ENCODE measurements at regions not wholly inside any gene's neighbourhood (a gene's known extent, or its start where the extent isn't known, plus 50 kb on each side); places are given as distances from the start of the nearest gene placed in this dataset.

- Mint-ChIP-seq H3K9me3 (ENCODE audit: insufficient read depth) (no peaks in the 10 kb centered on the region), H3K4me3 (no peak overlapping the region), H3K27me3 (ENCODE audit: low read depth) (no peaks in the 10 kb centered on the region), H3K36me3 (ENCODE audit: low read depth) (no peaks in the 10 kb centered on the region), H3K27ac (no peak overlapping the region), H3K4me1 (ENCODE audit: low read depth) (no peaks in the 10 kb centered on the region)
- ChIA-PET POLR2A (no interaction called here), CTCF (no interaction called here)
- ATAC-seq, result no peak
- no peak for DNase-seq
Observed at GRCh38 chr6:12474167-12475140, 184.3 kb downstream of the EDN1 start.

GRCh38 chr6:12476484-12476883, 186.3 kb downstream of the EDN1 start:
- H3K36me3 Mint-ChIP-seq (ENCODE audit: low read depth), result no peaks in the 10 kb centered on the region
- ATAC-seq, result no peak
- no peak overlapping the region for H3K27ac Mint-ChIP-seq
- no peaks in the 10 kb centered on the region for H3K9me3 Mint-ChIP-seq (ENCODE audit: insufficient read depth)
- DNase-seq, result no peak
- H3K4me1 Mint-ChIP-seq (ENCODE audit: low read depth), result no peaks in the 10 kb centered on the region
- no peak overlapping the region for H3K4me3 Mint-ChIP-seq
- no peaks in the 10 kb centered on the region for H3K27me3 Mint-ChIP-seq (ENCODE audit: low read depth)
- ChIA-PET CTCF (no interaction called here), POLR2A (no interaction called here)

GRCh38 chr6:12477616-12478015, 187.5 kb downstream of the EDN1 start:
- POLR2A ChIA-PET, result no interaction called here
- no peak overlapping the region for H3K4me3 Mint-ChIP-seq
- no peaks in the 10 kb centered on the region for H3K4me1 Mint-ChIP-seq (ENCODE audit: low read depth)
- ATAC-seq (no peak), DNase-seq (no peak)
- H3K36me3 Mint-ChIP-seq (ENCODE audit: low read depth), result no peaks in the 10 kb centered on the region
- no peaks in the 10 kb centered on the region for H3K9me3 Mint-ChIP-seq (ENCODE audit: insufficient read depth)
- H3K27ac Mint-ChIP-seq, result no peak overlapping the region
- CTCF ChIA-PET, result no interaction called here
- no peaks in the 10 kb centered on the region for H3K27me3 Mint-ChIP-seq (ENCODE audit: low read depth)

DNA sequence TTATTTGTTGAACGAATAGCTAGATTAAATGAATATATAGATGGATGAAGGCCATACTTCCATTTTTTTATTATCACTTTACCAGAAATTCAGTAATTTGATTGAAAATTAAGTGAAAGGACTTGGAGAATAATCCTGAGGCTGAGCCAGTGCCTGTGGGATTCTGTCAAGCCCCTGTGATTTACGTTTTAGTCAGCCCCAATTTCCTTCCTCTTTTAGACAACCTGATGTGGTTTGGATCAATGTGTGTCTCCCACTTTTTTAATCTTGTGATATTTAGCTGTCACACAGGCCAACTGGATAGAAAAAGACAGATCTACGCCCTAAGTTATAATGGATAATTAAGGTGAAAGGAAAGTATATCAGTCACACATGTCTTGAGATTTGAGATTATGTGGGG, 188.8 kb downstream of the EDN1 start:
- no peak for ATAC-seq
- Mint-ChIP-seq H3K9me3 (ENCODE audit: insufficient read depth) (no peaks in the 10 kb centered on the region), H3K27ac (no peak overlapping the region), H3K4me1 (ENCODE audit: low read depth) (peaks cover 5% of the 10 kb centered on the region), H3K4me3 (no peak overlapping the region), H3K27me3 (ENCODE audit: low read depth) (no peaks in the 10 kb centered on the region), H3K36me3 (ENCODE audit: low read depth) (no peaks in the 10 kb centered on the region)
- DNase-seq, result no peak
- ChIA-PET CTCF (no interaction called here), POLR2A (no interaction called here)

DNA sequence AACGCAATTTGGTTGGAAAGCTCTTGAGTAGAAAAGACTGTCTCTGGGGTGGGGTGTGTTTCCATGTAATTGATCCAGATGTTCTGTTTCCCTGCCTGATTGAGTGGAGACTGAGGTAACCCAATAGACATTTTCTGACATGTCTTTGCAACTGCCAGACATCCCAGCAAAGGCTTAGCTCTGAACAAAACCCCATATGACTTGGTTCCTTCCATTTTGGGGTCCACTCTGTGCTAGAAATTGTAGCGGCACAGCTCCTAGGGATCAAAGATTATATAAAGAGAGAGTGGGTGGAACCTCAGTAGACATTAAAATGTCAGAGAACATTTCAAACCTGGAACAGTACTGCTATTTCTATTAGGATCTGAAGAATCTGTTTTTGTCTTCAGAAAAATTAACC, 189.3 kb downstream of the EDN1 start:
- Mint-ChIP-seq H3K4me1 (ENCODE audit: low read depth) (peaks cover 5% of the 10 kb centered on the region), H3K4me3 (no peak overlapping the region), H3K27ac (no peak overlapping the region), H3K36me3 (ENCODE audit: low read depth) (no peaks in the 10 kb centered on the region), H3K9me3 (ENCODE audit: insufficient read depth) (no peaks in the 10 kb centered on the region), H3K27me3 (ENCODE audit: low read depth) (no peaks in the 10 kb centered on the region)
- ATAC-seq (no peak), DNase-seq (no peak)
- ChIA-PET CTCF (no interaction called here), POLR2A (no interaction called here)

- DNase-seq (no peak), ATAC-seq (no peak)
- CTCF ChIA-PET, result no interaction called here
- Mint-ChIP-seq H3K27me3 (ENCODE audit: low read depth) (no peaks in the 10 kb centered on the region), H3K4me1 (ENCODE audit: low read depth) (peaks cover 5% of the 10 kb centered on the region), H3K4me3 (no peak overlapping the region), H3K36me3 (ENCODE audit: low read depth) (no peaks in the 10 kb centered on the region), H3K9me3 (ENCODE audit: insufficient read depth) (no peaks in the 10 kb centered on the region), H3K27ac (no peak overlapping the region)
- POLR2A ChIA-PET, result no interaction called here
Observed at GRCh38 chr6:12479881-12480280, 189.7 kb downstream of the EDN1 start.

DNA sequence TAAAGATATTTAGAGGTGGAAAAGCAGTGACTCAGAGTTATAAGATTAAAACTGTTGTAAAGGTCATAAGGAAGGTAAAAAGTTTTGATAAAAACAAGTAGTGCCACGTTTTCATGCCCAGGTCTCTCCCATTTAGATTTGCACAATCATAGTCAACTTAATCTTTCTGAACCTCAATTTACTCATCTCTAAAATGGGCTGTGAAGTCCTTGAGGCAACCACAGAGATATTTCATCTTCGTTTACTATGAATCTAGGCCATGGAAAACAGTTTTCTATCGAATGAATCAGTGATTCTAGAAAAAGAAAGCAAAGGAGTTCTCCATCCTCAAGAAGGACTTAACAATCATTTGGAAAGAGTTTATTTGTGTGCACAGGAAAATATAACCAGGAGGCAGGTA, 190.2 kb downstream of the EDN1 start:
- no peak overlapping the region for H3K4me3 Mint-ChIP-seq
- no peaks in the 10 kb centered on the region for H3K36me3 Mint-ChIP-seq (ENCODE audit: low read depth)
- no peak for ATAC-seq
- no peaks in the 10 kb centered on the region for H3K9me3 Mint-ChIP-seq (ENCODE audit: insufficient read depth)
- POLR2A ChIA-PET, result no interaction called here
- CTCF ChIA-PET, result no interaction called here
- H3K4me1 Mint-ChIP-seq (ENCODE audit: low read depth), result peaks cover 5% of the 10 kb centered on the region
- peaks cover 2% of the 10 kb centered on the region for H3K27me3 Mint-ChIP-seq (ENCODE audit: low read depth)
- DNase-seq, result no peak
- no peak overlapping the region for H3K27ac Mint-ChIP-seq

- peaks cover 2% of the 10 kb centered on the region for H3K27me3 Mint-ChIP-seq (ENCODE audit: low read depth)
- H3K27ac Mint-ChIP-seq, result no peak overlapping the region
- peaks cover 5% of the 10 kb centered on the region for H3K4me1 Mint-ChIP-seq (ENCODE audit: low read depth)
- CTCF ChIA-PET, result interaction anchor here (1.0 kb wide), 2 partner anchors 15 to 192 kb away, joined by 3 to 4 read pairs; no protein-coding TSS in a partner anchor
- no peak for ATAC-seq
- H3K4me3 Mint-ChIP-seq, result no peak overlapping the region
- POLR2A ChIA-PET, result no interaction called here
- no peak for DNase-seq
- H3K36me3 Mint-ChIP-seq (ENCODE audit: low read depth), result no peaks in the 10 kb centered on the region
- H3K9me3 Mint-ChIP-seq (ENCODE audit: insufficient read depth), result no peaks in the 10 kb centered on the region
Observed at GRCh38 chr6:12481292-12481691, 191.1 kb downstream of the EDN1 start.

- ChIA-PET POLR2A (interaction anchor here (0.6 kb wide), 1 partner anchor 476 kb away, joined by 3 read pairs; no protein-coding TSS in a partner anchor), CTCF (interaction anchor here (1.0 kb wide), 2 partner anchors 14 to 192 kb away, joined by 3 to 4 read pairs; no protein-coding TSS in a partner anchor)
- Mint-ChIP-seq H3K27ac (no peak overlapping the region), H3K27me3 (ENCODE audit: low read depth) (peaks cover 2% of the 10 kb centered on the region), H3K4me3 (no peak overlapping the region), H3K36me3 (ENCODE audit: low read depth) (no peaks in the 10 kb centered on the region), H3K9me3 (ENCODE audit: insufficient read depth) (no peaks in the 10 kb centered on the region), H3K4me1 (ENCODE audit: low read depth) (peaks cover 5% of the 10 kb centered on the region)
- DNase-seq (no peak), ATAC-seq (no peak)
Observed at GRCh38 chr6:12481850-12482249, 191.7 kb downstream of the EDN1 start.

DNA sequence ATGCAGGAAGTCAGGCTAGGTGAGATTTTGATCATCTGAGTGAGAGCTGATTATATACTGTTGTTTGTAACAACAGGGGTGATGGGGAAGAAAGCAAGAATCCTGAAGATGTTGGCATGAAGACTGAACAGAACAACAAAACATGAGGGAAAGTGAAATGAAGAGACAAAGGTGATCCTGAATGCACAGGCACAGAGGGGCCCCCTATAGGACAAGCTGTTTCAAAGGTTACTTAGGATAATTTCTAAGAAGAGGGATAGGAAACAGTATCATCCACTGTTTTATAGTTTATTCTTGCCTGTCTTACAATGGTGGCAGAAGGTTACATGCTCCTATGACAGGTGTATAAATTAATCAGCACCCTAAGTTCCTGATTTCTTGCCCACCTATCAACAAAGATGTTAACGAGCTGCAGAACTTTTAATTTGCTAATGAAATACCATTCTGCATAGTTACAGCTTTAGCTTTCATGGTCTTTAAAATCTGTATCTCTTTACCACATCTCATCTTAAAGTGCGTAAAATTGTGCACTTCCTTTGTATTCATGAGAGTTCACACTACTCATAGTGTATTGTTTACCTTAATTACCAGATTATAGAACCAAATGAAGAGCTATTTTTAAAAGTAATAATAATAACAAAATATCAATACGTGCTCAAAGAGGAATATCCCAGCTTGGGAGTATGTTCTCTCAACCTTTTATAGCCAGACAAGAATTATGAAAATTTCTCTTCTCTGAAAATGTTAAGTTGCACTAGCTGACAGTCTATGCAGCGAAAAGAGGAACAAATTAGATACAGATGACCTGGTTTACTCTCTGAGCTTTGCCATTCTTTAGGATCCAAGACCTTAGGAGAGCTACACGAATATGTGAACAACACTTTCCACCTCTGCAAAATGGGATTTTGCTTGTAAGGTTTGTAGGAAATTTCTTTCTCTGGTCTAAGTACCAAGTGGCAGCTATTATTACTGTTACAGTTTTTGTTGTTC, 192.5 kb downstream of the EDN1 start:
- peaks cover 2% of the 10 kb centered on the region for H3K27me3 Mint-ChIP-seq (ENCODE audit: low read depth)
- H3K4me3 Mint-ChIP-seq, result no peak overlapping the region
- no peak for DNase-seq
- no peak overlapping the region for H3K27ac Mint-ChIP-seq
- ATAC-seq, result no peak
- peaks cover 5% of the 10 kb centered on the region for H3K4me1 Mint-ChIP-seq (ENCODE audit: low read depth)
- no peaks in the 10 kb centered on the region for H3K9me3 Mint-ChIP-seq (ENCODE audit: insufficient read depth)
- H3K36me3 Mint-ChIP-seq (ENCODE audit: low read depth), result no peaks in the 10 kb centered on the region
- ChIA-PET POLR2A (interaction anchor here (0.6 kb wide), 1 partner anchor 475 kb away, joined by 3 read pairs; no protein-coding TSS in a partner anchor), CTCF (interaction anchor here (1.0 kb wide), 2 partner anchors 14 to 193 kb away, joined by 3 to 4 read pairs; no protein-coding TSS in a partner anchor)

DNA sequence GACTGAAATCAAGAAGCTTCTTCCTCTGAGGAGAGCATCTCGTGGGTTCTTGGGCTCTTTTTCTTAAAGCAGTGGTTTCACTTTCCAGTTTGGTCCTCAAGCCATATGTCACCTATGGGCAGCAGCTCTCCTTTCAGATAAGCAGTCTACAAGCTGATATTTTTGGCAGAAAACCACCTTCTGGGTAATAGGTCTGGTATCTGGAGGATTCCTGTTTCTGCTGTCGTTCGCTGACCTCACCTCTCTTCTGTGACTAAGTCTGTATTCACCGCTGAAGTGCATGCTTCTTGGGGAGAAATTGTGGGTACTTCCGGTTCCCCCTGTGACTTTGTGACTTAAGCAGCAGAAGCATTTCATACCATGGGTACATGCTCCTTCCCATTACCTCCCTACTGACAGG, 193.6 kb downstream of the EDN1 start:
- ChIA-PET CTCF (no interaction called here), POLR2A (no interaction called here)
- DNase-seq (no peak), ATAC-seq (no peak)
- H3K36me3 Mint-ChIP-seq (ENCODE audit: low read depth), result no peaks in the 10 kb centered on the region
- no peak overlapping the region for H3K27ac Mint-ChIP-seq
- H3K4me3 Mint-ChIP-seq, result peak overlapping the region; percentile 27
- peaks cover 5% of the 10 kb centered on the region for H3K4me1 Mint-ChIP-seq (ENCODE audit: low read depth)
- no peaks in the 10 kb centered on the region for H3K9me3 Mint-ChIP-seq (ENCODE audit: insufficient read depth)
- peaks cover 2% of the 10 kb centered on the region for H3K27me3 Mint-ChIP-seq (ENCODE audit: low read depth)

DNA sequence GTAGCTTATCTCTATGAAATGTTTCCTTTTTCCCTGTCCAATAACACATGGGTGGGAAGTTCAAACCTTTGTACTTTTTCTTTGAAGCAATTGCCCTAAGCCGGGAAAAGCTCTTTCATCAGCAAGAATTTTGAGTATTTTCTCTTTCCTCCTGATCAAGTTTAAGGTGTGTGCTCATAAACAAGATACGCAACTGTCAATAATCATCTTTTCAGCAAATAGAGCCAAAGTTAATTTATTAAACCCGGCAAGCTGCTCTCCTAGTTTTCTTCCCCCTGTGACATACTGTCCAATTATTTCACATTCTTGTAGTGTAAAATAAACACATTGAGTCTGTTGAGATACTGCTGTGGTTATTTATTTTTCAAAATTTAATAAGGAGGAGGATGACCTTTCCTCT, 194.4 kb downstream of the EDN1 start:
- Mint-ChIP-seq H3K27me3 (ENCODE audit: low read depth) (peaks cover 2% of the 10 kb centered on the region), H3K36me3 (ENCODE audit: low read depth) (no peaks in the 10 kb centered on the region), H3K27ac (no peak overlapping the region), H3K4me3 (no peak overlapping the region), H3K4me1 (ENCODE audit: low read depth) (peaks cover 5% of the 10 kb centered on the region), H3K9me3 (ENCODE audit: insufficient read depth) (no peaks in the 10 kb centered on the region)
- ChIA-PET CTCF (no interaction called here), POLR2A (no interaction called here)
- no peak for ATAC-seq
- no peak for DNase-seq
